ENCODE measurements at regions not wholly inside any gene's neighbourhood (a gene's known extent, or its start where the extent isn't known, plus 50 kb on each side); places are given as distances from the start of the nearest gene placed in this dataset.
"Not testable (repeated sequence)": the region's sequence is repeated elsewhere in the genome, so short reads cannot be mapped to it uniquely, and the experiment has no call there.

GRCh38 chr13:83153848-83154247, 728.4 kb downstream of the SLITRK1 start:
- Histone ChIP-seq H3K4me1 (ENCODE audit: control insufficient read depth, insufficient read depth, low read length) (no peaks in the 10 kb centered on the region), H3K9ac (ENCODE audit: low read length in 2 of 2) (no peak overlapping the region)

DNA sequence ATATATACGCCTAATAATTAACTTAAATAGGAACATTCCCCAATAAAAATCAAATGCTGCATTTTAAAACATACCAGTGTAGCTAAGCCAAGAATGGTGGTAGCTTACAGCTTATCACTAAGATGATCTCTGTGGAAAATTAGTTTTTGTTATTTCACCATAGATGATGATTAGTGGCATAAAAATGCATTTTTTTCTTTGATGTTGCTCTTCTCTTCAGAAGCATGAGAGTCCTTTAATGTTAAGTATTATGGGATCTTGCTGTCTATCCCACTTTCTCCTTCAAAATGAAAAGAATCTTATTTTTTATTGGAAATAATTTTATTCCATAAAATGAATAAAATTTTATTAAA, 731.0 kb downstream of the SLITRK1 start:
- Histone ChIP-seq H3K9me3 (ENCODE audit: control insufficient read depth in 2 of 2, low read length in 2 of 2) (no peaks in the 10 kb centered on the region), H3K4me1 (ENCODE audit: control insufficient read depth, insufficient read depth, low read length) (no peaks in the 10 kb centered on the region), H3K4me3 (ENCODE audit: low read length in 2 of 2) (no peak overlapping the region), H3K36me3 (ENCODE audit: control insufficient read depth in 2 of 2, insufficient read depth in 2 of 2, low read length in 2 of 2) (no peaks in the 10 kb centered on the region), H3K27me3 (ENCODE audit: control insufficient read depth in 1 of 2, insufficient read depth in 2 of 2, low read length in 2 of 2) (no peaks in the 10 kb centered on the region), H3K9ac (ENCODE audit: low read length in 2 of 2) (no peak overlapping the region), H3K27ac (ENCODE audit: low read length) (no peak overlapping the region)

More at GRCh38 chr13:83153848-83154247, 728.4 kb downstream of the SLITRK1 start:
- H3K27ac ChIP-seq (ENCODE audit: low read length), result no peak overlapping the region
- no peaks in the 10 kb centered on the region for H3K36me3 ChIP-seq (ENCODE audit: control insufficient read depth in 2 of 2, insufficient read depth in 2 of 2, low read length in 2 of 2)
- no peak overlapping the region for H3K4me3 ChIP-seq (ENCODE audit: low read length in 2 of 2)
- no peaks in the 10 kb centered on the region for H3K27me3 ChIP-seq (ENCODE audit: control insufficient read depth in 1 of 2, insufficient read depth in 2 of 2, low read length in 2 of 2)
- H3K9me3 ChIP-seq (ENCODE audit: control insufficient read depth in 2 of 2, low read length in 2 of 2), result no peaks in the 10 kb centered on the region

- Histone ChIP-seq H3K27me3 (ENCODE audit: control insufficient read depth in 1 of 2, insufficient read depth in 2 of 2, low read length in 2 of 2) (no peaks in the 10 kb centered on the region), H3K27ac (ENCODE audit: low read length) (no peak overlapping the region), H3K4me1 (ENCODE audit: control insufficient read depth, insufficient read depth, low read length) (no peaks in the 10 kb centered on the region), H3K9me3 (ENCODE audit: control insufficient read depth in 2 of 2, low read length in 2 of 2) (no peaks in the 10 kb centered on the region), H3K4me3 (ENCODE audit: low read length in 2 of 2) (no peak overlapping the region), H3K9ac (ENCODE audit: low read length in 2 of 2) (no peak overlapping the region), H3K36me3 (ENCODE audit: control insufficient read depth in 2 of 2, insufficient read depth in 2 of 2, low read length in 2 of 2) (no peaks in the 10 kb centered on the region)
Observed at GRCh38 chr13:83150616-83151307, 731.5 kb downstream of the SLITRK1 start.

DNA sequence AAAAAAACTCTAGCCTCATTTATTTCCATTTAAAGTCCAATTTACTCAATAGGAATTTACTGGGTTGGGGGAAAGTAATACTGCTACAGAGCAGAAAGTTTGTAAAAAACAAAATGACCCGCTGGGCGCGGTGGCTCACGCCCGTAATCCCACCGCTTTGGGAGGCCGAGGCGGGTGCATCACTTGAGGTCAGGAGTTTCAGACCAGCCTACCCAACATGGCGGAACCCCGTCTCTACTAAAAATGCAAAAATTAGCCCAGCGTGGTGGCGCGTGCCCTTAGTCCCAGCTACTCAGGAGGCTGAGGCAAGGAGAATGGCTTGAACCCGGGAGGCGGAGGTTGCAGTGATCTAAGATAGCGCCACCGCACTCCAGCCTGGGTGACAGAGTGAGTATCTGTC, 745.6 kb downstream of the SLITRK1 start:
- H3K4me1 ChIP-seq (ENCODE audit: control insufficient read depth, insufficient read depth, low read length), result no peaks in the 10 kb centered on the region
- H3K27ac ChIP-seq (ENCODE audit: low read length), result no peak overlapping the region
- no peak overlapping the region for H3K4me3 ChIP-seq (ENCODE audit: low read length in 2 of 2)
- H3K9ac ChIP-seq (ENCODE audit: low read length in 2 of 2), result no peak overlapping the region
- H3K27me3 ChIP-seq (ENCODE audit: control insufficient read depth in 1 of 2, insufficient read depth in 2 of 2, low read length in 2 of 2), result no peaks in the 10 kb centered on the region
- H3K36me3 ChIP-seq (ENCODE audit: control insufficient read depth in 2 of 2, insufficient read depth in 2 of 2, low read length in 2 of 2), result no peaks in the 10 kb centered on the region
- no peaks in the 10 kb centered on the region for H3K9me3 ChIP-seq (ENCODE audit: control insufficient read depth in 2 of 2, low read length in 2 of 2)

- no peaks in the 10 kb centered on the region for H3K9me3 ChIP-seq (ENCODE audit: control insufficient read depth in 2 of 2, low read length in 2 of 2)
- no peak overlapping the region for H3K4me3 ChIP-seq (ENCODE audit: low read length in 2 of 2)
- H3K27ac ChIP-seq (ENCODE audit: low read length), result no peak overlapping the region
- H3K9ac ChIP-seq (ENCODE audit: low read length in 2 of 2), result no peak overlapping the region
- no peaks in the 10 kb centered on the region for H3K4me1 ChIP-seq (ENCODE audit: control insufficient read depth, insufficient read depth, low read length)
- no peaks in the 10 kb centered on the region for H3K36me3 ChIP-seq (ENCODE audit: control insufficient read depth in 2 of 2, insufficient read depth in 2 of 2, low read length in 2 of 2)
- H3K27me3 ChIP-seq (ENCODE audit: control insufficient read depth in 1 of 2, insufficient read depth in 2 of 2, low read length in 2 of 2), result no peaks in the 10 kb centered on the region
Observed at GRCh38 chr13:83125791-83126190, 756.5 kb downstream of the SLITRK1 start.

DNA sequence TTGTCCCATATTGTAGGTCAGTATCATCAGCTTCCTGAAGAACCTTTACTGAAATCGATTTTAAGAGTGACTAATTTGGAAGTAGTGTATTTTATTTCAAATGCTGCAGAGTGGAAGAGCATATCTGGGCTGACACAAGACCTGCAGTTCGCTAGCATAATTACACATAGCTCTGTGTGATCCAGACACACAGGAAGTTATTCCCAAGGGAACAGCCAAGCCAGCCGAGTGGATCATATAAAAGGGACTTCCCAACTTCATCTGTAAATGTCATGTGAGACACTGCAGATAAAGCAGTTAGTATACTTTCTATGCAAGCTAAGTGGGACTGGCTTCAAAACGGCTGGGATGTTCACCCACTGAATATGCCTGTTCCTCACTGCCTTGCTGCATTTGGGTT, 760.4 kb downstream of the SLITRK1 start:
- Histone ChIP-seq H3K9me3 (ENCODE audit: control insufficient read depth in 2 of 2, low read length in 2 of 2) (no peaks in the 10 kb centered on the region), H3K27ac (ENCODE audit: low read length) (no peak overlapping the region), H3K27me3 (ENCODE audit: control insufficient read depth in 1 of 2, insufficient read depth in 2 of 2, low read length in 2 of 2) (no peaks in the 10 kb centered on the region), H3K4me3 (ENCODE audit: low read length in 2 of 2) (no peak overlapping the region), H3K9ac (ENCODE audit: low read length in 2 of 2) (no peak overlapping the region), H3K36me3 (ENCODE audit: control insufficient read depth in 2 of 2, insufficient read depth in 2 of 2, low read length in 2 of 2) (no peaks in the 10 kb centered on the region), H3K4me1 (ENCODE audit: control insufficient read depth, insufficient read depth, low read length) (no peaks in the 10 kb centered on the region)

DNA sequence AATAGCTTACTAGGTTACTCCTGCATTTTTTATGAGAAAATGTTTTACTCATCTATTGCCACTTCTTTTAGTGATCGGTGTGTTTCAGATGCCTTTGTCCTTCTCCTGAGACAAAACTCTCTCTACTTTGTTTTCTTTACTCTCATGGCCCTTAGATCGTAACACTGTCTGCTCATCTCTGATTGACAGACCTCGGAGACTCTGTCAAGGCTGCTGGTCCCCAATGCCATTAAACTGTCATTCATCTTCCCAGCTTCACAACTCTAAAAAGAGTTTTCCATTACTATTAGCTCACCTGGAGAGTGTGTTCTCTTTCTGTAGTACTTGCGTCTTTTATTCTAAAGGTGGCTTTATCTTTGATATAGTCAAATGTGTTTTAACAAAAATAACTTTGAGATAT, 765.2 kb downstream of the SLITRK1 start:
- no peaks in the 10 kb centered on the region for H3K27me3 ChIP-seq (ENCODE audit: control insufficient read depth in 1 of 2, insufficient read depth in 2 of 2, low read length in 2 of 2)
- H3K36me3 ChIP-seq (ENCODE audit: control insufficient read depth in 2 of 2, insufficient read depth in 2 of 2, low read length in 2 of 2), result no peaks in the 10 kb centered on the region
- no peak overlapping the region for H3K27ac ChIP-seq (ENCODE audit: low read length)
- H3K9ac ChIP-seq (ENCODE audit: low read length in 2 of 2), result no peak overlapping the region
- no peak overlapping the region for H3K4me3 ChIP-seq (ENCODE audit: low read length in 2 of 2)
- no peaks in the 10 kb centered on the region for H3K4me1 ChIP-seq (ENCODE audit: control insufficient read depth, insufficient read depth, low read length)
- H3K9me3 ChIP-seq (ENCODE audit: control insufficient read depth in 2 of 2, low read length in 2 of 2), result no peaks in the 10 kb centered on the region

DNA sequence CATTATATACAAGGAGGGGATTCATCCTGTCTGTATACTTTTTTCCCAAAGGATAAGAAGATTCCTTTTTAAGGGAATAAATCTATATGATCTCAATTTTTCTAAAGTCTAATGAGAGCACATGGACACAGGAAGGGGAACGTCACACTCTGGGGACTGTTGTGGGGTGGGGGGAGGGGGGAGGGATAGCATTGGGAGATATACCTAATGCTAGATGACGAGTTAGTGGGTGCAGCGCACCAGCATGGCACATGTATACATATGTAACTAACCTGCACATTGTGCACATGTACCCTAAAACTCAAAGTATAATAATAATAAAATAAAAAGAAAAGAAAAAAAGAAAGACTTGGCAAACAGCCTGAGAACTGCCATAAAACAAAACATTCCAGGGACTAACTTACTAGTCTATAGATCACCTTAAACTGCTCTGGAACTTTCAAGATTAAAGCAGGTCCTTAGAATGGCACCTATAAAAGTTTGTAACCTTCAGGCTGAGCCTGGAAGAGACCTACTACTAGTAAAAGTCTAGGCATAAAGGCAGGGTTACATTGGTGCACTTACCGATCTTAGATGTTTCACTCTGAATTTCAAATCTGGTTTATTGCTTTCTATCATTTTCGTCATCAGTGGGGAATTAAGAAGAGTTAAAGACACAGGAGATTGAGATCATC, 780.6 kb downstream of the SLITRK1 start:
- H3K4me3 ChIP-seq (ENCODE audit: low read length in 2 of 2); H3K4me1 ChIP-seq (ENCODE audit: control insufficient read depth, insufficient read depth, low read length); H3K27ac ChIP-seq (ENCODE audit: low read length); H3K36me3 ChIP-seq (ENCODE audit: control insufficient read depth in 2 of 2, insufficient read depth in 2 of 2, low read length in 2 of 2); H3K9me3 ChIP-seq (ENCODE audit: control insufficient read depth in 2 of 2, low read length in 2 of 2); H3K9ac ChIP-seq (ENCODE audit: low read length in 2 of 2); H3K27me3 ChIP-seq (ENCODE audit: control insufficient read depth in 1 of 2, insufficient read depth in 2 of 2, low read length in 2 of 2): not testable (repeated sequence)

DNA sequence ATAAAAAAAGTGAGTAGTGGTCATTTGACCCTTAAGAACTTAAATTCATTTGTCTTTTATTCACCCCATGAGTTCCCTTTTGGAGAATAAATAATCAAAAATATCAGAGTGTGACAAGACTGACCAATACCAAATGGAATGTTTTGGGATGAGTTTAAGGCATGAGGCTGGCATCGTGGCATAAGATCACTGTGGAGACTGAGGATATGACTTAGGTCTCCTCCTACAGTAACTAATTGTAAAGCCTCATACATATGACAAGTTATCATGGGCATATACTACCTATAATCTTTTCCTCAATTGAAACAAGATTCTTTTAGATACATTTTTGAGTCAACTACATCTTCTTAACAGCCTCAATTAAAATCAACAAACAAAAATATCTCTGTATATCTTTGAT, 782.0 kb downstream of the SLITRK1 start:
- H3K4me1 ChIP-seq (ENCODE audit: control insufficient read depth, insufficient read depth, low read length), result no peaks in the 10 kb centered on the region
- H3K4me3 ChIP-seq (ENCODE audit: low read length in 2 of 2), result no peak overlapping the region
- no peak overlapping the region for H3K27ac ChIP-seq (ENCODE audit: low read length)
- no peaks in the 10 kb centered on the region for H3K9me3 ChIP-seq (ENCODE audit: control insufficient read depth in 2 of 2, low read length in 2 of 2)
- no peak overlapping the region for H3K9ac ChIP-seq (ENCODE audit: low read length in 2 of 2)
- H3K36me3 ChIP-seq (ENCODE audit: control insufficient read depth in 2 of 2, insufficient read depth in 2 of 2, low read length in 2 of 2), result no peaks in the 10 kb centered on the region
- H3K27me3 ChIP-seq (ENCODE audit: control insufficient read depth in 1 of 2, insufficient read depth in 2 of 2, low read length in 2 of 2), result no peaks in the 10 kb centered on the region

GRCh38 chr13:83088858-83089257, 793.4 kb downstream of the SLITRK1 start:
- Histone ChIP-seq H3K9ac (ENCODE audit: low read length in 2 of 2) (no peak overlapping the region), H3K4me1 (ENCODE audit: control insufficient read depth, insufficient read depth, low read length) (no peaks in the 10 kb centered on the region), H3K4me3 (ENCODE audit: low read length in 2 of 2) (no peak overlapping the region), H3K9me3 (ENCODE audit: control insufficient read depth in 2 of 2, low read length in 2 of 2) (no peaks in the 10 kb centered on the region), H3K27me3 (ENCODE audit: control insufficient read depth in 1 of 2, insufficient read depth in 2 of 2, low read length in 2 of 2) (no peaks in the 10 kb centered on the region), H3K36me3 (ENCODE audit: control insufficient read depth in 2 of 2, insufficient read depth in 2 of 2, low read length in 2 of 2) (no peaks in the 10 kb centered on the region), H3K27ac (ENCODE audit: low read length) (no peak overlapping the region)

- Histone ChIP-seq H3K27me3 (ENCODE audit: control insufficient read depth in 1 of 2, insufficient read depth in 2 of 2, low read length in 2 of 2) (no peaks in the 10 kb centered on the region), H3K9ac (ENCODE audit: low read length in 2 of 2) (no peak overlapping the region), H3K9me3 (ENCODE audit: control insufficient read depth in 2 of 2, low read length in 2 of 2) (no peaks in the 10 kb centered on the region), H3K4me3 (ENCODE audit: low read length in 2 of 2) (no peak overlapping the region), H3K36me3 (ENCODE audit: control insufficient read depth in 2 of 2, insufficient read depth in 2 of 2, low read length in 2 of 2) (no peaks in the 10 kb centered on the region), H3K4me1 (ENCODE audit: control insufficient read depth, insufficient read depth, low read length) (no peaks in the 10 kb centered on the region), H3K27ac (ENCODE audit: low read length) (no peak overlapping the region)
Observed at GRCh38 chr13:83086948-83087347, 795.3 kb downstream of the SLITRK1 start.

Measured in stomach smooth muscle (tissue), 2 donors.